GM21381 (cell line): ENCODE measurements at regions not wholly inside any gene's neighbourhood (a gene's known extent, or its start where the extent isn't known, plus 50 kb on each side); places are given as distances from the start of the nearest gene placed in this dataset.
"Not testable (repeated sequence)": the region's sequence is repeated elsewhere in the genome, so short reads cannot be mapped to it uniquely, and the experiment has no call there.

Experiments
- ATAC-seq: cut with Tn5 transposase; IDR thresholded peaks from one replicate; pipeline ENCODE4 v1.9.1; 2021; ENCODE audit warnings: mild to moderate bottlenecking, moderate library complexity; ENCODE audit not compliant: unreplicated experiment

GRCh38 chr4:107562316-107562715, 157.7 kb downstream of the PAPSS1 start:
- no peak for ATAC-seq

- ATAC-seq, result no peak
These were observed 158.6 kb downstream of the PAPSS1 start for GRCh38 chr4:107561481-107561880.

GRCh38 chr4:107559653-107560052, 160.4 kb downstream of the PAPSS1 start:
- no peak for ATAC-seq

DNA sequence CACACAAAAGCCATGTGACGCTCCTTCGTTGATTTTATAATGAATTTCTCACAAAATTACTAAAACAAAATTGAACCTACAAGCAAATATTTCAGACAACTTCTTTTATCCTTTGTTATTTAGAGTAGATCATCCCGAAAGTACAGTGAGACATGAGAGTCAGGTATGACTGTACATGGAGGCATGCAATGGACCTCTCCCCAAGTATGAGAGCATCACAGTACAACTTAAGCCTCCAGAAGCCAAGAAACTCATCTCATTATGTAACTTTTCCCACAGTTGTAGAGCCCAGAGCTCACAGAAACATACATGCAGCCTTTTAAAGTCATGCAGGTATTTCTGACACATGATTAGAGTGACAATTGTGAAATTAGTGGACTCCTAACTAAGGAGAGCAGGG, 167.7 kb downstream of the PAPSS1 start:
- no peak for ATAC-seq

- ATAC-seq, result no peak
These were observed 171.7 kb downstream of the PAPSS1 start for GRCh38 chr4:107548211-107548905.

DNA sequence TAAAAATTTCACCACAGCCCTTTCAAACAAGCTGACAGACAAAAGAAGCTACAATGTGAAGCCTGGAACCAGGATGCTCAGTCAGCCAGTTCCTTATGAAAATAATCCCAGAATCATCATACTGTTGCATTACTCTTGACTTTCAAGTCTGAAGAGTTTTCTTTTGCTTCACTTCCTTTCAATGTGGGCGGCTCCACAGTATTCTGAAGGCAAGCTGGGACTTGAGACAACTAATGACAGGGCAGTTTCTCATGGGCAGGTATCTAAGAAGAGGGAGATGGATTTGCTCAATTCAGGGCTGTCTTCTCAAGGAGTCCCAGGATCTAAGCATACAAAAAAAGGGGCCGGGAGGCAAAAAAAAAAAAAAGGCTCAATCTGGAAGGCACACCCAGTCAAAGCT, 173.4 kb downstream of the PAPSS1 start:
- no peak for ATAC-seq

GRCh38 chr4:107541511-107541910, 178.5 kb downstream of the PAPSS1 start:
- ATAC-seq, result no peak

DNA sequence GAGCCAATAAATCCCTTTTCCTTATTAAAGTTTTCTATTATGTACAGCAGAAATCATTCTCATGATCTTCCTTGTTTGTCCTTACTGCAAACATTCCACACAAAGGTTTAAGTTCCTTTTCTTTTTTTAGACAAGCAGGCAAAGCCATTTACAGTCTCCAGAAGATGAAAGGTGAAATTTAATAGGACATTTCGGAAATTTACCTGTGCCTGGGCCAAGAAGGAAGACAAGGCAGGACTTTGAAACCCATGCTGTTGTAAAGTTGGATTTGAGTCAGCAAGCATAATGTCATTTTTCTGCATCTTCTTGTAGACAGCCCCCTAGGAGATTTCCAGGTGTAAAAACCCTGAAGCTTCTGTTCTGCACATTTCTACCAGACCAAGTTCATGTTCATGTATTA, 188.1 kb downstream of the PAPSS1 start:
- ATAC-seq, result no peak

- no peak for ATAC-seq
These were observed 199.7 kb downstream of the PAPSS1 start for GRCh38 chr4:107520368-107520767.

- no peak for ATAC-seq
These were observed 201.0 kb downstream of the PAPSS1 start for GRCh38 chr4:107519053-107519452.

DNA sequence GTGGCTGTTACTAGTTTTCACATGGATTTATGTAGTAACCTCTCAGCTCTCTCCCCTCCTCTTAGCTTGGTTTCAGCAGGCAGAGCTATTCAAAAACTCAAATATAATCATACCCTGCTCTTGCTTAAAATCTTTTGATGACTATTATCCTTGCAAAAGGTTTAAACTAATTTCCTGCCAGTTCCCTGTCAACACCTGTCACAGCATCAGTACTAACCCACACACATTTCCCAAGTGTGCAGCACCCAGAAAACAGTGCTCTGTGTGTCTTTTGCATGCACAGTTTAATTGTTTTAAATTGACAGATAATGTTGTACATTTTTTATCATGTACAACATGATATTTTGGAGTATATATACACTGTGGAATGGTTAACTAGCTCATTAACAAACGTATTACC, 202.0 kb downstream of the PAPSS1 start:
- ATAC-seq, result no peak

DNA sequence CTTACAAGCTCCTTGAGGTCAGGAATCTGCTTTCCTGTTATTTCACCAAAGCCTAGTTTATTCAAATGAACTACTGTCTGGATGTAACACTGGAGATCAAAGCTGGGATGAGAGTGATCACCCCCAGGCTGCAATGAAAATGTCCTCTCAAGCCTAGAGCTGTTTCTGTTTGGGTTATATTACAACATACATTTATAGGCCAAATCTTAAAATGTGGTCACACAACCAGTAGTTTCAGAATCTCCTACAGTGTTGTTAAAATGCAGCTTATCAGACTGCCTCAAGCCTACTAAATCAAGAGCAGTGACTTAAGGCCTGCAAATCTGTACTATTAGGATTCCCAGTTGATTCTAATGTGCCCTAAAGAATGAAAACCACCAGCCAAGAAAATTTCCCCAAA, 207.5 kb downstream of the PAPSS1 start:
- ATAC-seq, result no peak

DNA sequence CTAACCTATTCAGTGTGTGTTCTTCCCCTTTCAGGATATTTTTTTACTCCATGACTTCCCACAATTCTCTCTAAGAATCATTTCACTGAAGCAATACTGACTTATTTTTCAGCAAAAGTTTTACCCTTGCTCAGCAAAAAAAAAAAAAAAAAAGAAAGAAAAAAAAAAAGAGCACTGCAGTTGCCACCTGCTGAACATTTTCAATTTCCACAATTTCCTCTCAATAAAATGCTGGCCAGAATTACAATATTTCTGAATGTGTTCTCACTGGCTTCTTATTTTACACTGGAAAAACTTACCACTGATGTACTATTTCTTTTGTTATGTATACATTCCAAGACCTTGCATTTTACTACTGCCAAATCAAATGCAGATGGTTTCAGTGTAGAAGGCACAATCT, 210.4 kb downstream of the PAPSS1 start:
- ATAC-seq, result no peak

DNA sequence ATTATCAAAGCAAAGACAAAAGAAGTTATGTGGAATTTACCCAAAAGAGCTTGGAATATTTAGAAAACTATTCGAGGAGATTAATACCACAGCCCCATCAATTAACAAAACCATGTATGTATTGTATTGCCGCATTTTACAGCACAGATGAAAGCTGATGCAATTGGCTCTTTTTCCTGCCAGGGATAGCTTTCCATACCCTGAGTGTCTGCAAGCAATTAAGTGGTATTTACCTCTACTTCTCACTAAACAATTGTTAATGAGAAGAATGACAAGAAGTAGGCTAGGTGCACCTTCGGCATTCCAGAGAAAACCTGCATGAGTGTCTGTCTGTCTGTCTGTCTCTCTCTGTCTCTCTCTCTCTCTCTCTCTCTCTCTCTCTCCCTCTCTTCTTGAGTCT, 219.5 kb downstream of the PAPSS1 start:
- ATAC-seq, result no peak

GRCh38 chr4:107497054-107497453, 223.0 kb downstream of the PAPSS1 start:
- no peak for ATAC-seq

DNA sequence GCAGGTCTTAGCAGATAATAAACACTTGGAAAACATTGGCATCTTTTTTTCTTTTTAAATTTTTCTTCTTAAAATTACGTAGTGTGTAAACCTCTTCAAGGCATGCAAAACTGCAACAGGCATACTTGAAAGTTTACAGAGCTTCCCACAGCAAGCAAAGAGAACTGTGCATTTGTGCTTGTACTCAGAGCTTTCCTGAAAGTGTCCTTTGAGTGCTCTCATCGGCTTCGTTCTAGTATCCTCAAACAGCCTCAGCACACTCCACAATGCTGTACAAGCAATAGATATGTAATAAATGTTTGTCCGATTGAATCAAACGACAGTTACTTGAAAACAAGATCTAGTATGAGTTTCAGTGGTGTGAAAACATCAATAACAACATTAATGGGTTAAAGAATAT, 227.5 kb downstream of the PAPSS1 start:
- ATAC-seq, result no peak

DNA sequence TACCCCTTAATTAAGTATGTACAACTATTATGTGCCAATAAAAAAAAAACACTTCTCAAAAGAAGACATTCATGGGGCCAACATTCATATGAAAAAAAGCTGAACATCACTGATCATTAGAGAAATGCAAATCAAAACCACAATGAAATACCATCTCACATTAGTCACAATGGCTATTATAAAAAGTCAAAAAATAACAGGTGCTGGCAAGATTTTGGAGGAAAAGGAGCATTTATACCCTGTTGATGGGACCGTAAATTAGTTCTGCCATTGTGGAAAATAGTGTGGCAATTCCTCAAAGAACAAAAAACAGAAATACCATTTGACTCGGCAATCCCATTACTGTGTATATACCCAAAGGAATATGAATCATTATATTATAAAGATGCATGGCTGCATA, 229.9 kb downstream of the PAPSS1 start:
- ATAC-seq, result no peak

DNA sequence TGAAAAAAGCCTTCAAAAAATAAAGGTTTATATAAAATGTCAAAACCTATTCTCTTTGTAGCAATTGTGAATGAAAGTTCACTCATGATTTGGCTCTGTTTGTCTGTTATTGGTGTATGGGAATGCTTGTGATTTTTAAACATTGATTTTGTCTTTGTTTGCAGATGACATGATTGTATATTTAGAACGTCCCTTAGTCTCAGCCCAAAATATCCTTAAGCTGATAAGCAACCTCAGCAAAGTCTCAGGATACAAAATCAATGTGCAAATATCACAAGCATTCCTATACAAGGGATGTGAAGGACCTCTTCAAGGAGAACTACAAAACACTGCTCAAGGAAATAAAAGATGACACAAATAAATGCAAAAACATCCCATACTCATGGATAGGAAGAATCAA, 236.4 kb downstream of the PAPSS1 start:
- not testable (repeated sequence) for ATAC-seq

GRCh38 chr4:107482546-107482945, 237.5 kb downstream of the PAPSS1 start:
- ATAC-seq, result no peak

DNA sequence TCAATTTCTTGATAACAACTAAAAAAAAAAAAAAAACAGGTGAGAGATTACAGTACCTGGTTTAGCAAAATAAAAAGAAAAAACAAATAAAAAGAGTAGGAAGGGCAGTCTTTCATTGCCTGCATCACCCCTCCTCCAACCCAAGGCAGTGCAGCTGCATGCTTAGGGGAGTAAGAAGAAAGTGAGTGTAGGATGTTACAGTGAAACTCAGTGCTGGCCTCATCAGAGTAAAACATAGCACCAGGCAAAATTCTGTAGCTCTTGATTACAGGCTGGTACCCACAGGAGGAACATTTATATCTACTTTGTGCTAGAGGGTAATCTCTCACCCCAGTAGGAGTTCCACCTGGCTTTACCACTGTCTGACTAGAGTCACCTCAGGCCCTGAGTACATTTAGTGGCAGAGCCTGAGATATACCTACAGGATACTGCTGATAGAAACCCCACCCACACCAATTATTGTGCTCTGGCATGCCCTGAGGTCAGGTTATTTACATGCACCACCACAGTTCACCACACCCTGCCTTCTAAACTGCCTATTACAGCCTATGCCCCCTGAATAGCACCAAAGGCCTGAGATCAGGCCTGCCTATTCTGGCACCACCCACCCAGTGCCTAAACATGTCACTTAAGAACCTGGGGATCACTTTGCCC, 241.6 kb downstream of the PAPSS1 start:
- ATAC-seq, result no peak

- ATAC-seq, result no peak
These were observed 246.9 kb downstream of the PAPSS1 start for GRCh38 chr4:107473126-107473525.

DNA sequence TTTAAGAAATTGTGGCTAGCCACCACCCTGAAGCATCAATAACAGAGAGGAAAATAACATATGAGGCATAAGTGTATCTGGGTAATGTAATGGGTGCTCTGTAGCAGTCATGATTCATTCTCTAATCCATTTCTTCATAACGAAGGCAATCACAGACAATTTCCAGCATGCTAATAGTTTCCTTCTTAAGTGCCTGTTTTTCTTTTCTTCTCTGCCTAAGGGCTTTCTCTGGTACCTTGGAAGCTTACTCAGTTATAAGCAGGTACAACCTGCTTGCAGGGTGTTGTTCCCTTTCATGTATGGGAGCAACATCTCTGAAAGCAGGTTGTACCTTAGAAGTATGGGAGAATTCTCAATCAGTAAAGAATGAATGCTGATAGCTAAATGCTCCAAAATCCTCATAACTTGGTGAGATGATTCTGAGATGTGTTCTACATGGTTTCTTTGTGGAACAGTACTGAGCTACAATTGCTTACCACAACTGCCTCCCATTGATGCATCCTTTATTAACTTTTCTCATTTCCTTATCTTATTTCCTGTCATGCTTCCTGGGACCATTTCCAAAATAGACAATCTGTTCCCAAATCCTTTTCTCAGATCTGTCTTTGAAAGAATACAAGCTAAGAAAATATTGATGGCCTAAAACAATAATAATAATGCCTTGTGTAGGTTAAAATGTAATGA, 247.6 kb downstream of the PAPSS1 start:
- ATAC-seq, result no peak
